ENCODE measurements at regions not wholly inside any gene's neighbourhood (a gene's known extent, or its start where the extent isn't known, plus 50 kb on each side); places are given as distances from the start of the nearest gene placed in this dataset.

DNA sequence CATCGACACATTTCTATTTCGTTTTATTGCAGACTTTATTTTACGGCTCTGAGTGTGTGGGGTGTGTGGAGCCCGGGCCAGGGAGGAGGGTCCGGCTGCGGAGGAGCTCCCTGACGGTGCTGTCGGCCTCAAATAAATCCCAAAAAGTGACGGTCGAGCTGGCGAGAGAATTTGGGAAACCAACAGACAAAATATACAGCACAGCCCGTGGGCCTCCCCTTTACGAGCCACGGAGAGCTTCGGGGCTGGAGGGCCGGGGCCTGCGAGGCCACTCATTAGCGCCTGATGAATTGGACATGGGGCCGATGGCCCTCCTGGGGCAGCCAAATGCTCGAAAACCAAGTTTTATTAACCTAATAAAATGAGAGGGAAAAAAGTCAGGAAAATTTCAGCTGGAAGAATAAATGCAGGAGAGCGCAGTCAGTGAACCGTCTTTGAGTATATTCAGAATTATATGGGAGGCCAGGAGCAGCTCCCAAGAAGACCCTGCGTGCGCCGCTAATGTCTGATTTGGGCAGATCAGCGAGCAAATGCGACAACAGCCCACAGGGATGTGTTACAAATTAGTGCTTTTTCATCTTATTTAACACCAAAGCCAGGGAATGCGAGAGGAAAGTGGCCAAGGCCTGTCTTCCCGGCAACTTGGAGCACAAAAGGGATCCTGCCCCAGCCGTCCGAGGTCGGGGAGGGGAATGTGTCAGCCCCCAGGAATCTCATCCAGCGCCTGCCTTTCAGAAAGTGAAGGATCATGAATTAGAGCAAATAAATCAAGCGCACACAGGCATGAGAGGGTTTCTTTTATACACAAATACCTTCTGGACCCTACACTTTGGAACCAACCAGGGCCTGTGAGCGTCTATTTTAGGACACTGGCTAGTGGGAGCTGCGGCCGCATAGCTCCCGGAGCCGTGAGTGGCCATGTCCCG lies 249.1 kb downstream of the C16orf95 start:
- Histone ChIP-seq H3K27me3 (no peaks in the 10 kb centered on the region), H3K9me3 (no peaks in the 10 kb centered on the region), H3K4me1 (no peaks in the 10 kb centered on the region), H3K36me3 (no peaks in the 10 kb centered on the region), H3K4me3 (no peak overlapping the region), H3K27ac (no peak overlapping the region)
- TF ChIP-seq, protein P1, sequence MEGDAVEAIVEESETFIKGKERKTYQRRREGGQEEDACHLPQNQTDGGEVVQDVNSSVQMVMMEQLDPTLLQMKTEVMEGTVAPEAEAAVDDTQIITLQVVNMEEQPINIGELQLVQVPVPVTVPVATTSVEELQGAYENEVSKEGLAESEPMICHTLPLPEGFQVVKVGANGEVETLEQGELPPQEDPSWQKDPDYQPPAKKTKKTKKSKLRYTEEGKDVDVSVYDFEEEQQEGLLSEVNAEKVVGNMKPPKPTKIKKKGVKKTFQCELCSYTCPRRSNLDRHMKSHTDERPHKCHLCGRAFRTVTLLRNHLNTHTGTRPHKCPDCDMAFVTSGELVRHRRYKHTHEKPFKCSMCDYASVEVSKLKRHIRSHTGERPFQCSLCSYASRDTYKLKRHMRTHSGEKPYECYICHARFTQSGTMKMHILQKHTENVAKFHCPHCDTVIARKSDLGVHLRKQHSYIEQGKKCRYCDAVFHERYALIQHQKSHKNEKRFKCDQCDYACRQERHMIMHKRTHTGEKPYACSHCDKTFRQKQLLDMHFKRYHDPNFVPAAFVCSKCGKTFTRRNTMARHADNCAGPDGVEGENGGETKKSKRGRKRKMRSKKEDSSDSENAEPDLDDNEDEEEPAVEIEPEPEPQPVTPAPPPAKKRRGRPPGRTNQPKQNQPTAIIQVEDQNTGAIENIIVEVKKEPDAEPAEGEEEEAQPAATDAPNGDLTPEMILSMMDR (IDR thresholded peaks at IDR 0.05), result no peak
- DNase-seq (ENCODE audit: low spot score), result no peak

DNA sequence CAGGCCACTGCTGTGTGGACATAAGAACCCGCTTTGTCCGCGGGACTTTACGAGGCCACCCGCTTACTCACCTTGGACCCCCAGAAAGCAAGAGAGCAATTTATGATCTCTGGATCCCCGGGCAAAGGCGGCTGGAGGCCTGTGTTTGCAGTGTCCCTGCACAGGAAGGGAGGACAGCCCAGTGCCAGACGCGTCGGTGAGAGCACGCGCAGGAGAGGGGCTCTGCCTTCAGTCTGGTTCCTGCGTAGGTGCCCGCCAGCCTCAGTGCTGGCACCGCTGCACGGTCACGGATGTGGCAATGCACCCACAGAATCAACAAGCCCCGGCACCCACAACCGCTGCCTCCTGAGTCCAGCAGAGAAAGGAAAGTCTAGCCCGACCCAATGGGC lies 248.4 kb downstream of the C16orf95 start:
- no peaks in the 10 kb centered on the region for H3K9me3 ChIP-seq
- no peaks in the 10 kb centered on the region for H3K27me3 ChIP-seq
- H3K4me1 ChIP-seq, result no peaks in the 10 kb centered on the region
- no peaks in the 10 kb centered on the region for H3K36me3 ChIP-seq
- no peak overlapping the region for H3K4me3 ChIP-seq
- no peak overlapping the region for H3K27ac ChIP-seq
- TF ChIP-seq, protein P1 (IDR thresholded peaks at IDR 0.05), result no peak
- no peak for DNase-seq (ENCODE audit: low spot score)

DNA sequence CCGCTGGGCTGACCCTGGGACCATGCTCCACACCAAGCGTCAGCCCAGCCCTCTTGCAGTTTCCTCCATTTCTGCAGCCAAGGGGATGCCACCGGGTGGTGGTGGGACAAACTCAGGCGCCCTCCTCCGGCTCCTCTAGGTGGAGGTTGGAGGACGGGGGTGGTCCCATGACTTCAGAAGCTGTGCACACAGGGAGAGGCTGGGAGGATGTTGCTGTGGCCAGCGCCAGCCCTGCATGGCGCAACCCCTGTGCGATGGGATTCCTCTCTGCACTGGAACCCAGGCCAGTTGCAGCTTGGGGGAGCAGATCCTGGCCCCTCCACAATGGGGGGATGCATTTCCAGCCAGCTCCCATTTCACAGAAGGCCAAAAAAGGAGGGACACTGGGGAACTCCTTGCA lies 246.5 kb downstream of the C16orf95 start:
- DNase-seq (ENCODE audit: low spot score), result no peak
- Histone ChIP-seq H3K27ac (no peak overlapping the region), H3K4me3 (no peak overlapping the region), H3K9me3 (no peaks in the 10 kb centered on the region), H3K4me1 (no peaks in the 10 kb centered on the region), H3K27me3 (no peaks in the 10 kb centered on the region), H3K36me3 (no peaks in the 10 kb centered on the region)
- TF ChIP-seq, protein P1 (IDR thresholded peaks at IDR 0.05), result no peak

- Histone ChIP-seq H3K9me3 (no peaks in the 10 kb centered on the region), H3K4me3 (no peak overlapping the region), H3K27me3 (no peaks in the 10 kb centered on the region), H3K36me3 (no peaks in the 10 kb centered on the region), H3K4me1 (no peaks in the 10 kb centered on the region), H3K27ac (no peak overlapping the region)
- TF ChIP-seq, protein P1 (IDR thresholded peaks at IDR 0.05), result no peak
- no peak for DNase-seq (ENCODE audit: low spot score)
Observed at GRCh38 chr16:87072101-87072500, 245.1 kb downstream of the C16orf95 start.

DNA sequence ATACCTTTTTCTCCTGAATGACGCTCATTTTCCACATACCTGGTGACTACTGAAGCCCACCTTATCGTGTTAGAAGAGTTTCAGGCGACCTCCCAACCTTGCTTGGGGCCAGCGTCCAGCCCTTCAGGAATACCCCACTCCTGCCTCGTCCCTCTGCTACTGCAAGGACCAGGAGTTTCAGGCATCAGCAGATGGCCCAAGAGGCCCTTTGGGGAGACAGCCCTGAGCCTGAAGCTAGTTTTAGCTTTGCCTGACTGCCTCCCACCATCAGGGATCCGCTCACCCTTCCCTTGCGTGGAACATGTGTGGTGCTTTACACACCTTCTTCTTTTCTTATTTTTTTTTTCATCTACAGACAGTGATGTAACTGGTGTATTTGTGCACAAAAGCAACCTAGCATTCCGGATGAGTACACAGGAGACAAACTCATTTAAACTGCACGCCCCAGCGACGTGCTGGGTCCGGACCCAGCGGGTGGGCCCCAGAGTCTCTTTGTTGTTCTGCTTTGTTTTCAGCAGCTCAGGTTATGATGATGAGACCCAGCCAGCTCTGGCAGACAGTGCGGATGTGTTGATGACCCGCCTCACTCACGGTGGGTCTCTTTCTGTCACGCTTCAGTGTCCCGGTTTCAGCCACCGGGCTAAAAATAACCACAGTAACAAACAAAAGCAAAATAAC lies 242.4 kb downstream of the C16orf95 start:
- Histone ChIP-seq H3K27me3 (no peaks in the 10 kb centered on the region), H3K27ac (no peak overlapping the region), H3K36me3 (no peaks in the 10 kb centered on the region), H3K9me3 (no peaks in the 10 kb centered on the region), H3K4me1 (no peaks in the 10 kb centered on the region), H3K4me3 (no peak overlapping the region)
- DNase-seq (ENCODE audit: low spot score), result no peak
- TF ChIP-seq, protein P1 (IDR thresholded peaks at IDR 0.05), result no peak
